ENCODE measurements at regions not wholly inside any gene's neighbourhood (a gene's known extent, or its start where the extent isn't known, plus 50 kb on each side); places are given as distances from the start of the nearest gene placed in this dataset.
"Not testable (repeated sequence)": the region's sequence is repeated elsewhere in the genome, so short reads cannot be mapped to it uniquely, and the experiment has no call there.

- no peak for DNase-seq (ENCODE audit: low read depth)
These were observed 745.9 kb downstream of the GATA3 start for GRCh38 chr10:8800426-8800825.

GRCh38 chr10:8803992-8804391 lies 749.5 kb downstream of the GATA3 start:
- DNase-seq (ENCODE audit: low read depth) = no peak

GRCh38 chr10:8810677-8811076 lies 756.2 kb downstream of the GATA3 start:
- no peak for DNase-seq (ENCODE audit: low read depth)

GRCh38 chr10:8811201-8811600 lies 756.7 kb downstream of the GATA3 start:
- DNase-seq (ENCODE audit: low read depth) = no peak

- DNase-seq (ENCODE audit: low read depth) = no peak
These were observed 761.5 kb downstream of the GATA3 start for GRCh38 chr10:8815969-8816368.

- no peak for DNase-seq (ENCODE audit: low read depth)
These were observed 762.8 kb downstream of the GATA3 start for GRCh38 chr10:8817299-8817698.

- DNase-seq (ENCODE audit: low read depth) = no peak
These were observed 771.1 kb downstream of the GATA3 start for GRCh38 chr10:8825611-8826010.

- no peak for DNase-seq (ENCODE audit: low read depth)
These were observed 775.1 kb downstream of the GATA3 start for GRCh38 chr10:8829592-8829991.

GRCh38 chr10:8830048-8830447 lies 775.6 kb downstream of the GATA3 start:
- no peak for DNase-seq (ENCODE audit: low read depth)

GRCh38 chr10:8830876-8831275 lies 776.4 kb downstream of the GATA3 start:
- no peak for DNase-seq (ENCODE audit: low read depth)

GRCh38 chr10:8835453-8836167 lies 781.1 kb downstream of the GATA3 start:
- no peak for DNase-seq (ENCODE audit: low read depth)

GRCh38 chr10:8840356-8840755 lies 785.9 kb downstream of the GATA3 start:
- DNase-seq (ENCODE audit: low read depth) = no peak

GRCh38 chr10:8844141-8844540 lies 789.7 kb downstream of the GATA3 start:
- DNase-seq (ENCODE audit: low read depth) = no peak

GRCh38 chr10:8852546-8852945 lies 798.1 kb downstream of the GATA3 start:
- DNase-seq (ENCODE audit: low read depth) = no peak

- no peak for DNase-seq (ENCODE audit: low read depth)
These were observed 798.6 kb downstream of the GATA3 start for GRCh38 chr10:8853048-8853447.

GRCh38 chr10:8868924-8869323 lies 814.4 kb downstream of the GATA3 start:
- DNase-seq (ENCODE audit: low read depth) = not testable (repeated sequence)

GRCh38 chr10:8873310-8873709 lies 818.8 kb downstream of the GATA3 start:
- no peak for DNase-seq (ENCODE audit: low read depth)

- no peak for DNase-seq (ENCODE audit: low read depth)
These were observed 819.8 kb downstream of the GATA3 start for GRCh38 chr10:8874268-8874667.

GRCh38 chr10:8874972-8875371 lies 820.5 kb downstream of the GATA3 start:
- no peak for DNase-seq (ENCODE audit: low read depth)

- DNase-seq (ENCODE audit: low read depth) = no peak
These were observed 821.7 kb downstream of the GATA3 start for GRCh38 chr10:8876171-8876570.

GRCh38 chr10:8889538-8889937 lies 835.0 kb downstream of the GATA3 start:
- no peak for DNase-seq (ENCODE audit: low read depth)

GRCh38 chr10:8893102-8893501 lies 838.6 kb downstream of the GATA3 start:
- DNase-seq (ENCODE audit: low read depth) = no peak

GRCh38 chr10:8894148-8894547 lies 839.7 kb downstream of the GATA3 start:
- DNase-seq (ENCODE audit: low read depth) = no peak

- DNase-seq (ENCODE audit: low read depth) = no peak
These were observed 843.3 kb downstream of the GATA3 start for GRCh38 chr10:8897769-8898168.
